Inflammatory macrophage (primary cell): ENCODE measurements at regions not wholly inside any gene's neighbourhood (a gene's known extent, or its start where the extent isn't known, plus 50 kb on each side); places are given as distances from the start of the nearest gene placed in this dataset.

ENCODE experiments used
- DNase-seq, 2 donors: peaks; one replicate each; pipeline ENCODE4 v3.0.0-alpha.2; 2020 to 2022

DNA sequence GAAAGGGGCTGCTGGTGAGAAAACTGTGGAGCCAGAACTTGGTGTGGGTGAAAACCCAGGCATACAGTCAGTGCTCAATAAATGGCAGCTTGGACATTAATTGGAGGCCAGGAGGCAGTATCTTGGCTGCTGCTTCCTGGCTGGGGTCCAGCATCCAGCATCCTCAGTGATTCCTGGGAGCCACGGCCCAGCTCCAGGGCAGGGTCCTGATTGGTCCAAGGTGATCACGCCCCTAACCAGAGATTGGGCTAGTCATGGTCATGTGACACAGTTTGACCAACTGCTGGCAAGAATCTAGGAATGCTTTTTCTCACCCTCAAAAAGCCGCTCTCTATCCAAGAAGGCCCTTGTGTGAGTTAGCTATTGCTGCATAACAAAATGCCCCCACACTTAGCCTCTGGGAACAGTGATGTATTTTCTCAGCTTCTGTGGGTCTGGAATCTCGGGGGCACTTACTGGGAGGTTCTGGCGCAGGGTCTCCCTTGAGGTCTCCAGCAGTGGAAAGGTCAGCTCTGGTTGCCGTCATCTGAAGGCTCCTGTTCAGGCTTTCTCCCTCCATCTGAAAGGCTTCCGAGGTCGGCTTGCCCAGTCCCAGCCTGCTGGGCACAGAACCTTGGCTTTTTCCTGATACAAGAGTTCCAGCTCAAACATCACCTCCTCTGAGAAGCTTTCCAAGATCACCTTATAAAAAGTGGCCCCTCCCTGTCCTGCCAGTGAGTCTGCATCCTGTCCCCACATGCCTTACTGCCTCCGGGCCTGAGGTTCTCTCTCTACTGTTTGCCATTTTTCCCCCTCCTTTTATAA, 119.2 kb upstream of the NCOR2 start:
- DNase-seq = no peak

DNA sequence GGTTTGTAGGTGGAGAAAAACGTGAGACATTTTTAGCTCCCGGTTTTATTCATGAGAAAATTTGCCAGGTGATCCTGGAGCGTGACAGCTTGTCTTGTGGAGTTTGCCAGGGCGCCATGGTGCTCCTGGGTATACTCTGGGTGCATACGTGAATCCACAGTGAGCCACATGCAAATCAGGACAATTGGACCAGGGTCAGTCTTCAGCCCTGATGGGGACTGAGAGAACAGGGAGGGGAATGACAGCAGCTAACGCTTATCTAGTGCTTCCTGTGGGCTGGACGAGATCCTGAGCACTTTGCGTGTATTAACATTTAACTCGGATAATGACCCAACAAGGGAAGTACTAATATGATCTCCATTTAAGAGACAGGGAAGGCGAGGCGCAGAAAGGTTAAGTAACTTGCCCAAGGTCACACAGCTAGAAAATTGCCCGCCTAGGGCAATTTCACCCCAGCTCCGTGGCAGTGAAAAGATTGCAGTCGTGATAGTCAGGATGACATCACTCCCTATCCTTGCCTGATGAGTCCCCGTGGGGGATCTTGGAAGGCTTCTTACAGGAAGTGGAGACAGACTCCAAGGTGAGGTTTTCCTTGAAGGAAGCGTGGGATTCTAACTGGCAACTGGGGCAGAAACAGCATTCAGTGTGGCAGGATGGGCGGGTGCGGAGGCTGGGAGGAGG, 118.4 kb upstream of the NCOR2 start:
- DNase-seq = no peak

DNA sequence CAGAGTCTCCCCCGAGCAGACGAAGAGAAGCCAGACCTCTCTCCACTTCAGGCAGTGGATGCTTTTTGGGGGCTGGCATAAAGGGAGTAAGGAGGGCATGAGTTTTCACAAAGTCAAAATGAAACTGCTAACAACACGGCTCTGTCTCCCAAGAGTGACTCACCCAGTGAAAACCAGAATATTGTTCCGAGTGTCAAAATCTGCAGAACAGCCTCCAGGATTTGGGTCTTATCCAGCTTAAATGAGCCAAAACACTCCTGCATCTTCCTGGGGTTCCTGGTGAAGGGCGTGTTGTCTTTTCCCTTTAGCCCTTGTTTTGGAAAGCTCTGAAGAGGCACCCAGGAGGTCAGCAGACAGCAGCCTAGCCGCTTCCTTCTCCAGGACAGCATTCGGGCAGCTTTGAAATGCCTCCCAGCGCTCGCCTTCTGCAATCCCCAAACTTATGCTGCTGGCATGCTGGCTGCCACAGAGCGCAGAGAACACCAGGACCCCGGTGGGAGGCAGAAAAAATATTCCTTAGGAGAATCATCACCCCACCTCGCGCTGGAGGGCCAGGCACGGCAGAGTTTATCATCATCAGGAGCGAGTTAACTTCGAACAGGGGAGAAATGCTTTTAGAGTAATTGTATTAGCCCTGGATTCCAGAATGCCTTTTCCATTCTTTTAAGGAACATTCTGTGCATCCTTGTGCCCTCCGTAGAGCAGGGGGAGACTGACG, 117.7 kb upstream of the NCOR2 start:
- no peak for DNase-seq

DNA sequence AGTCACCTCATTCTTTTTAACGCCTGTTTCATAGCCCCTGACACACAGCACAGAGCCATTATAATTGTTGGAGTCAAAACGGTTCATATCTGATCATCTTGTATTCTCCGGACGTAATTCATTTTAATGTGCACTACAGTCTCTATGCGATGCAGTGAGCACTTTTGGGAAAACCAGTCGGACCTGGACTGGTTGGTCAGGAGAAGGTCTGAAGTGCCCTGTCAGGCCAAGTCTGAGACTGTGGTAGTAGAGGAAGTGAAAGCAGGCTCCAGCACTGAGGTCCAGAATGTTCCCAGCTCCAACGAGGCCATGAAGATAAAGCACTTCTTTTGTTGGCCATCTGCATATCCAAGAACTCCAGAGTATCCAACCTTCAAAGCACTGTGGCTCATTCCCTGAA, 117.1 kb upstream of the NCOR2 start:
- DNase-seq = peak in 1 of 2 donors; percentile 48

DNA sequence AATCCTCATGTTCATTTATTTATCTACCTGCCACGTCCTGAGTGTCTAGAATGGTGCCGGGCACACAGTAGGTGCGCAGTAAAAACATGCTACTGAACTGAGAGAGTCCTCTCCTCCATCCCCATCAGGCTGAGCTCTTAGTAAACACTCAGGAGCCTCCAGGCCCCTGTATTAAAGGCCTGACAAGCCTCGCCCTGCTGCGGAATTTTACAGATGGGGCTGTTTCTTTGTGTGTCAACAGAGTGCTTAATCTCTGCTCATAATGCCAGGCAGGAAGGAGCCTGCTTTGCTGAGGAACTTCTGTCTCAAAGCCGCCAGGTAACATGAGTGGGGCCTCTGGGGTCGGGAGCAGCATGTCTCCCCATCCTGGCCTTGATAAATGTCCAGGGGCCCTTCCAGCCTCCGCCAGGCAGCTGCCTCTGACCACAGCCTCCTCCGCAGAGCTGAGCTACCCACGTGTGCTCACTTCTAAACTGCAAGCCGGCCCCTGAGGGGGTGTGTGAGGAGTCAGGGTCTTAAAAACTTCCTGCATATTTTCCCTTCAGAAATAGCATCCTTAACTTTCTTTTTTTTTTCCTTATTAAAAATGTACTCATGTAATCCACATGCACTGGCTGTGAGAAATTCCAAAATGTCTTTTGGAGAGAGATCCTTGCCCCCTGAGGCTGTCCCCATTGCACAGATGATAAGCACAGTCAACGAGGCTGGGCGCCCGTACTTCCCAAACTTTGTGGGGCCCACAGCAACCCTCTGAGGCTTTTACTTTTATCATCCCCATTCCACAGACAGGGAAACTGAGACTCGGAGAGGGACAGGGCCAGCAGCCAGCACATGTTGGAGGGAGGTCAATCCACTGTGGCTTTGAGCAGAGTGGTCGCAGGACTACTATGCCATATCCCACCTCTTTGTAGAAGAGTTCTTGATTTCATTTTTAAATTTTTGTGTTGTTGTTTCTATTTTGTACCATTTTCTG, 116.0 kb upstream of the NCOR2 start:
- DNase-seq = no peak

DNA sequence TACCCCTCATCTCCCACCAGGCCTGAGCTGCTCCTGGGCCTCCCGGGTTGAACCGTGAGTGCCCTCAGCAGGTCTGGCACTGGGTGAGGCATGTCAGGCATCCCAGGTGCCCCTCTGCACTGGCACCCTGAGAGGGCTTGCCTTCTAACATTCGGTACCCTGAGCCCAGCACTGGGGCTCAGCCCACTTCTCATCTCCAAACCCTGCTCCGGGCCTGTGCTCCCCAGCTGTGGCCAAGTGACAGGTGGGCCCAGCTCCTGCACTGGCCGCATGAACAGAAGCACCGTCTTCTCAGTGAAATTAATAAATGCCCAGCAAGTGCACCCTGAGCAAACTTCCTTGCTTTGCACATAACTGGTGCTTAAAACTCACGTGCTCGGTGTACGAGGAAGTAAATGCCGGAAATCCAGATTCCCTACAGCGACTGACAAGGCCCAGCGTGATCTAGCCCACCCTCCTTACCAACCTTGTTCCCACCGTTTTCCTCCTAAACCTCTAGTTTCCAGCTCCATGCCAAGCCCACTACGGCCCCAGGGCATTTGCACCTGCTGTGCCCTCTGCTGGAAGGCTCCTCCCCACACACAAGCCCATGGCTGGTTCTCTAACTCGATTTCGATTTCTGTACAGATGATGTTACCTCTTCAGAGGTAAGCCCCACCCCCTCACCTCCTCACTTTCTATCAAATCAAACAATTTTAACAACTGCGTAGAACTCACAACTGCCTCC, 115.2 kb upstream of the NCOR2 start:
- peak; percentile 50 to 68 for DNase-seq

DNA sequence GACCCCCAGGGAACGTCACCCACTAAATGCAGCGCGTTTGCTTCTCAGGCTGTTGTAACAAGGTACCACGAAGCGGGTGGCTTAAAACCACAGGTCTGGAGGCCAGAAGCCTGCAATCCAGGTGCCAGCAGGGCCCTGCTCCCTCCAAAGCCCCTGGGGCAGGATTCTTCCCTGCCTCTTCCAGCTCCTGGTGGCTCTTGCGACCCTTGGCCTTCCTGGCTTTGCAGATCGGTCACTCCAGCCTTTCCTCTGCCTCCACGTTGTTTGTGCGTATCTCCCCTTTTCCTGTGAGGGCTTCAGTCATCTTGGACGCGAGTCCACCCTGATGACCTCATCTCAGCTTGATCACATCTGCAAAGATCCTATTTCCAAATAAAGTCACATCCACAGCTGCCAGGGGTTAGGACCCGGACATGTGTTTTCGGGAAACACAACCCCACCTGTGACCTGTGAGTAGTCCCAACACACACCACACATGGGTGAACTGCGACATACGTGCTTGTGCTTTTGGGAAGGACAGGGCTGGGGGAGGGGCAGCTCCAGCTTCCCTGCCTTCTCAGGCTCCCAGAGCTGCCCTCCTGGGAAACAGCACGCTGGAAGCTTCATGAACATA, 114.5 kb upstream of the NCOR2 start:
- DNase-seq = peak in 1 of 2 donors; percentile 53

DNA sequence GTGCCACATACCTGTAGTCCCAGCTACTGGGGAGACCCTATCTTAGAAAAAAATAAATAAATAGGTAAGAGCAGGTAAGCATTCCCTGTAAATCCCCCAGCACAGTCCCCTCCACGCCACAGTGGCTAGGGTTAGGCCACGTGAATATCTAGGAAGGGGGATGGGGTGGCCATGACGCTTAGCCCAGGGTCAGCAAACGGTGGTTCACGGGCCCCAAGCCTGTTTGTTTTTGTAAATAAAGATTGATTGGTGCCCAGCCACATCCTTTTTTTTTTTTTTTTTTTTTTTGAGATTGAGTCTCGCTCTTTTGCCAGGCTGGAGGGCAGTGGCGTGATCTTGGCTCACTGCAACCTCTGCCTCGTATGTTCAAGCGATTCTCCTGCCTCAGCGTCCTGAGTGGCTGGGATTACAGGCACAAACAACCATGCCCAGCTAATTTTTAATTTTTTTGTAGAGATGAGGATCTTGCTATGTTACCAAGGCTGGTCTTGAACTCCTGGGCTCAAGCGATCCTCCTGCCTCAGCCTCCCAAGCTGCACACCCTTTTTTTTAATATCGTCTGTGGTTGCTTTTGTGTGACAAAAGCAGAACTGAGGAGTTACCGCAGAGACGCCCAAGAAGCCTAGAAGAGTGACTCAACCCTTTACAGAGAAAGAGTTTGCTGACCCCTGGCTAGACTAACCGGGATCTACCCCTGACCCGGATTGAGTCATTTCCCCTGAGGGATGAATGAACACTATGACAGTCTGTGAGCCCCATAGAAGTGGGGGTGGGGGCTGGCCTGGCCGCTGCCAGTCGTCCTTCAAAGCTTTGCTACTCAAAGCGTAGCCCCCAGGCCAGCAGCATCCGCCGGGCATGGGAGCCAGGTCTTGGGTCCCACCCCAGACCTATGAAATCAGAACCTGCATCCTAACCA, 113.7 kb upstream of the NCOR2 start:
- peak; percentile 94 to 96 for DNase-seq

DNA sequence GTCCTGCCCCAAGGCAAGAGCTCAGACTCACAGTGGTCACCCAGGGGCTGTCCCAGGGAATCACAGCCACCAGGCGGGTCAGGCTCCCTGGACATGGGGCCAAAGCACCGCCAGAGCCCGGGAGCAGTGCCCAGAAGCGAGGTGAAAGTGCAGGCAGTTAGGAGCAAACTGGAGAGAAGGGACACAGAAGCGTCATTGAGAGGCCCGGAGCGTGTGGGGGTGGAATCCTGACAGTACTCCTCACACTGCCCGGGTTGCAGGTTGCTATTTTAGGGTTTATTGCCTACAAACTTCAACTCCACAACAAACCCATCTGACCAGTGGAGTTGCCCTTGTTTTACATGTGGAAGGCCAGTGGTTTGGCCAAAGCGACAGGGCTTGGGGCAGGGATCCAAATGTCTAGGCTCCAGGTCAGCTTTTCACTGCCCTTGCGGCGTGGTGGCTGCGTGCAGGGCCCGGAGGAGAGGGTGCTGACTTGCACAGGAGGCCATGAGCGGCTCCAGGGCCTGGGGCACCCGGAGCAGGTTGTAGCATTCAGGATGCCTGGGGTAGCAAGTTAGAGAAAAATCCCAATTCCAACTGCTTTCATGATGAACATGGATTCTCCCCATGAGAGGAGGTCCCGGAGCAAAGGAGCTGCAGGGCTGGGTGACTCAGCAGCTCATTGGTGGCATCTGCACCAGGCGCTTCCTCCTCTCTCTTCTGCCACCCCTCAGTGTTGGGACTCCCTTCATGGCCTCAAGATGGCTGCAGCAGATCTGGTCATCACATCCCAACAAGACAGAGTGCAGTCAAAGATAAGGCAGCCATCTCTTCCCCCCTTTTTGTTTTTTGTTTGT, 112.3 kb upstream of the NCOR2 start:
- peak in 1 of 2 donors; percentile 59 for DNase-seq

DNA sequence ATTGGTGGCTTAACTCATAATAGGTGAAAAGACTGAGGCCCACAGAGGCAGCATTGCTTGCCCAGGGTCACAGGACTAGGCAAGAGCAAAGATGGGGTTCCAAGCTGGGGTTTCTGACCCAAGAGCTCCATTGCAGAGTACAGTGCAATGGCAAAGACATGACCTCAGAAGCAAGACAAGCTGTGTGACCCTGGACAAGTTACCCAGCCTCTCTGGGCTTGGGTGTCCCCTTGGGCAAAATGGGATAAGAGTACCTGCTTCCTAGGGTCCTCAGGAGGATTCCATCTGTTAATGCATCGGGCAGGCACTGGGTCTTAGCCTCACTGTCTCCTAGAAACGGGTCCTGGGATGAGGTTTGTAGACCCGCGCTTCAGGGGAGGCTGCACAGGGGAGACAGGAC, 111.6 kb upstream of the NCOR2 start:
- no peak for DNase-seq

DNA sequence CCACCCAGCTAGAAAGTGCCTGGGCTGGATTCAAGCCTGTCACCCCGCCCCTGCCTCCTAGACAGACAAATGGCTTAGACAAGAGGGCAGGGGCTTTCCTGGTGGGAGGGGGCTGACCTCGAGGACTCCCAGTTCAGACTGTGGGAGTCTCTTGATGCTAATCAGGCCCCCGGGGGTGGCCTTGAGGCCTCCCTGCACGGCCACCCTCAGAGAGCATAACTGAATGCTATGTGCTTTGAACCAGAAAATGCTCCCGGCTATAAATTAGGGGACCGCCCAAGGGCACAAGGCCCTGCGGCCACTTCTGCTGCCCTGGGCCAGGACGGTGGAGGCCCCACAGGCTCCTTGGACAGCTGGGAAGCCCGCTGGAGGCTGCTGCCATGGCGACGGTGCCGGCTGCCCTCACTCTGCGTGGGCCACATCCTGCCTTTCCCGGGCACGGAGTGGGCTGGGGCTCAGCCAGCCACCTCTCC, 111.0 kb upstream of the NCOR2 start:
- no peak for DNase-seq

DNA sequence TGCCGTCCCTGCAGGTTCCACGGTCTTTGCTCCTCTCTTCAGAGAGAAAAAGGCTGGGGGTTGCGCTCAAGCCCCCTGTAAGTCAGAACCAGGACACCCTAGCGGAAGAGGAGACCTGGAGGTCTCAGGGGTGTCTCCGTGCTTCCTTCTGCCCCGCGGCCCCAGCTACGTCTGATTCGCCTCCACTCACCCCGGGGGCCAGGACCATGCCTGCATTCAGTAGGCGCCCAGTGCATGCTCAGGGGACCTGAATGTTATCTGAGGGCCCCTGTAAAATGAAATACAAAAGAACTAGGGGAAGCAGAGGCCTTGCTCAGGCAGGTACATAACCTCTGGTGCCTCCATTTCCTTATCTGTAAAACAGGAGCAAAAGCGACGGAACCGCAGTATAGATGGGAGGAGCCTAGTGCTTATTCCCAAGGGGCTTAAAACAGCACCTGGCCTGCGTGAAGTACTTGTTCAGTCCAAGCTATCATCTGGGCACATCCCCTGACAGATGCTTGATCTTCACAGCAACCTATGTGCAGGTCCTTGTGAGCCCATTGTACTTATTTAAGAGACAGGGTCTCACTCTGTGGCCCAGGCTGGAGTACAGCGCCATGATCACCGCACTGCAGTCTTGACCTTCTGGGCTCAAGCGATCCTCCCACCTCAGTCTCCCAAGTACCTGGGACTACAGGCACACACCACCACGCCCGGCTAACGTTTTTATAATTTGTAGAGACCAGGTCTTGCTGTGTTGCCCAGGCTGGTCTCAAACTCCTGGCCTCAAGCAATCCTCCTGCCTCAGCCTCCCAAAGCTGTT, 110.3 kb upstream of the NCOR2 start:
- DNase-seq = no peak

DNA sequence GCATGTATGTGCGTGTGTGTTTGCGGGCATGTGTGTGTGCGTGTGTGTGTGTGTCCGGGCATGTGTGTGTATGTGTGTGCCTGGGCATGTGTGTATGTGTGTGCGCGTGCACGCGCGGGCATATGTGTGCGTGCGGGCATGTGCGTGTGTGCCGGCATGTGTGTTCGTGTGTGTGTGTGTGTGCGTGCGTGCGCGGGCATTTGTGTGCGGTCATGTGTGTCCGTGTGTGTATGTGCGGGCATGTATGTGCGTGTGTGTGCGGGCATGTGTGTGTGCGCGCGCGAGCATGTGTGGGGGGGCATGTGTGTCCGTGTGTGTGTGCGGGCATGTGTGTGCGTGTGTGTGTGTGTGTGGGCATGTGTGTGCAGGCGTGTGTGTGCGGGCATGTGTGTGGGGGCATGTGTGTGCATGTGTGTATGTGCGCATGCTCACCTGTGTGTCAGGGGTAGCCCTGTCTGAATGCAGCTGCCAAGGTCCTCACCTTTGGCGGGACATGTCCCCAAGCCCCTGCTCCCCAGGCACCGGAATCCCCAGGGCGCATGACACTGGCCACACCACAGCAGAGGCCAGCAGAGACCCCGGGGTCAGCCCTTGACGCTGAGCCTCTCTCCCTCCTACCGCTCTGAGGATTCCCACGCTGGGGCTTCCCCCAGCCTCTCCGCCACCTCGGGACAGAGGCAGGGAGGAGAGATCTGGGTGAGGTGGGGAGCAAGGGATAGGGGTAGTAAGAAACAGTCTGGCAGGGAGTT, 109.5 kb upstream of the NCOR2 start:
- no peak for DNase-seq

DNA sequence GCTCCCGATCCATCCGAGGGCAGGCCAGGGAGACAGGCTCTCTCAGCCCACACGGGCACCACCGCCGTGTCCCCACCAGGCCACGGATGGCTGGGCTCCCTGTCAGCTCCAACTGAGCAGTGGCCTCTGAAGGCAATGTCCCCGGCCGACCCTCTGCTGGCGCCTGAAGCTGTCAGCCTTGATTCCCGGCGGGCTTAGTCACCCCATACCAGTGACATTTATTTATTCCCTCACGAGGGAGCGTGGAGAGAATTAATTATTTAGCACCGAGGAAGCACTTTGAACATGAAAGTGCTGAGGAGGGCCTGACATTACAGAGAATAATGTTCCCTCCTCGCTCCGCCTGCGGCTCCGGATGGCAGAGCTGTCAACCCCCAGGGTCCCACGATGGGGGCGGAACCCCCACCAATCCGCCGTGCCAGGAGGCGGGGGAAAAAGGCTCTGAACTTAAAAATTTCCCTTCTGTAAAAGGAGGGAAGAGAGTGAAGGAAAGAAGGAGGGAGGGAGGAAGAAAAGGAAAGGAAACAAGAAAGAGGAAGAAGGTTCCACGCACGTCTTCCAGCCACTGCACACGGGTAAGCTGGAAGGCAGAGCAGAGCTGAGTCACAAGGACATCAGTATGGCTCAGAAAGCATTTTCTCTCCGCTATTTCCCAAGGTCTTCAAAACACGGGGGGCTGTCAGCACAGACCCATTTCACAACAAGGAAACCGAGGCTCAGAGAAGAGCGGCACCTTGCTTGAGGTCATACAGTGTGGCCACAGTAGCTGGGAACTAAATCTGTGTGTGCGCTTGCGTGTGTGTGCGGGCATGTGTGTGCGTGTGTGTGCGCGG, 108.7 kb upstream of the NCOR2 start:
- DNase-seq = peak; percentile 71 to 74

DNA sequence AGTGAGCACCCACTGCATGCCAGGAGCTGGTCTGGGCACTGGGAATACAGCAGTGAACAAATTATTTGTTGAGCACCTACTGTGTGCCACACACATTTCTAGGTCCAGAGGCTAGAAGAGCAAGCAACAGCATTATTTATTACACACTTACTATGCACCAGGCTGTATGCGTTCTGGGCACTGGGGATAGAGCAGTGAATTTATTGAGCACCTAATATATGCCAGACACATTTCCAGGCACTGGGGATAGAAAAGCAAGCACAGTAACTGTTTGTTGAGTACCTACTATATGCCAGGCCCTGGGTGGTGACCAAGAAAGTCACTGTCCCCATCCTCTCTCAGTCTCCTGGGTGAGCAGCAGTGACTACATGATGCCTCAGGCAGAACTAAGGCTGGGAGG, 107.5 kb upstream of the NCOR2 start:
- no peak for DNase-seq
